Endothelial cell of umbilical vein (primary cell): ENCODE measurements at regions not wholly inside any gene's neighbourhood (a gene's known extent, or its start where the extent isn't known, plus 50 kb on each side); places are given as distances from the start of the nearest gene placed in this dataset.

Source experiments
- BruUV-seq: library from RNA; stranded (reverse); fragments of 400-500 nt; replicated peaks from 2 replicates; lab custom pipeline; 2021; lab: Mats Ljungman, UMichigan
- CTCF ChIA-PET: fragments of 300-600, 350-600 bp; sonication (Branson Sonifier 250); formaldehyde crosslinking; loops from one replicate; lab custom pipeline; 2021; ENCODE audit warnings: antibody characterized with exemption, inconsistent platforms; lab: Charles Lee
- POLR2A ChIA-PET: fragments of 300-600, 350-600 bp; sonication (Branson Sonifier 250); formaldehyde crosslinking; loops from one replicate; lab custom pipeline; 2021; ENCODE audit warnings: antibody characterized with exemption, inconsistent platforms; lab: Charles Lee
- DNase-seq: peaks from one replicate; pipeline ENCODE4 v3.0.0-alpha.2; 2011; ENCODE audit warnings: low read depth, low spot score
- FAIRE-seq: peaks from 2 replicates; lab custom pipeline; 2011; peaks lifted over from hg19 to GRCh38; lab: Jason Lieb, UNC
- H2AFZ ChIP-seq: 2 replicates; pipeline ENCODE4 v1.6.0; 2012; ENCODE audit warnings: low read depth, low read length, control low read depth, inconsistent platforms
- H3K27ac ChIP-seq: 2 replicates; pipeline ENCODE4 v1.5.1; 2011; ENCODE audit warnings: low read depth, mild to moderate bottlenecking, control low read depth, low read length, moderate library complexity; ENCODE audit not compliant: insufficient read depth
- H3K27me3 ChIP-seq, 2 experiments: 2 replicates each; pipeline versions ENCODE4 v1.6.0 to v1.6.1; 2011; ENCODE audit warnings: low read length in 2 of 2, mixed read lengths in 1 of 2; ENCODE audit not compliant: control insufficient read depth in 2 of 2, insufficient read depth in 2 of 2
- H3K36me3 ChIP-seq, 2 experiments: 2 replicates in 1 of 2; 3 replicates in 1 of 2; pipeline ENCODE4 v1.5.1; 2011; ENCODE audit warnings: low read length in 2 of 2, mild to moderate bottlenecking in 1 of 2, moderate library complexity in 1 of 2; ENCODE audit not compliant: control insufficient read depth in 2 of 2, insufficient read depth in 2 of 2; ENCODE audit errors: extremely low read depth in 1 of 2
- H3K4me1 ChIP-seq: 3 replicates; pipeline ENCODE4 v1.5.1; 2011; ENCODE audit warnings: mild to moderate bottlenecking, low read length; ENCODE audit not compliant: control insufficient read depth, insufficient read depth; ENCODE audit errors: extremely low read depth
- H3K4me2 ChIP-seq: 2 replicates; pipeline ENCODE4 v1.6.1; 2011; ENCODE audit warnings: low read length, control low read depth, mixed read lengths; ENCODE audit not compliant: insufficient read depth
- H3K4me3 ChIP-seq, 3 experiments: fragments of 200-600 bp in 1 of 3; sonication (generic), shearing (Covaris generic) in 1 of 3; replicated peaks in 1 of 3; 2 replicates each; pipeline ENCODE4 v1.5.1; 2011 to 2016; ENCODE audit warnings: control low read depth in 3 of 3, low read length in 3 of 3, mild to moderate bottlenecking in 2 of 3, inconsistent platforms in 1 of 3, low read depth in 1 of 3, moderate library complexity in 1 of 3; ENCODE audit not compliant: insufficient read depth in 1 of 3
- H3K79me2 ChIP-seq: 2 replicates; pipeline ENCODE4 v1.6.0; 2012; ENCODE audit warnings: low read length, inconsistent platforms; ENCODE audit not compliant: control insufficient read depth, insufficient read depth
- H3K9ac ChIP-seq: replicated peaks from 2 replicates; pipeline ENCODE3; 2011; ENCODE audit warnings: low read length, control low read depth; ENCODE audit not compliant: insufficient read depth; ENCODE audit errors: extremely low read depth
- H3K9me1 ChIP-seq: replicated peaks from 3 replicates; pipeline ENCODE4 v1.6.0; 2011; ENCODE audit warnings: mild to moderate bottlenecking, low read length; ENCODE audit not compliant: control insufficient read depth, insufficient read depth; ENCODE audit errors: extremely low read depth
- H3K9me3 ChIP-seq: replicated peaks from 2 replicates; pipeline ENCODE4 v1.5.1; 2012; ENCODE audit warnings: low read length, inconsistent platforms; ENCODE audit not compliant: control insufficient read depth, insufficient read depth
- H4K20me1 ChIP-seq: replicated peaks from 2 replicates; pipeline ENCODE3; 2011; ENCODE audit warnings: mild to moderate bottlenecking, low read length; ENCODE audit not compliant: control insufficient read depth, insufficient read depth; ENCODE audit errors: extremely low read depth
- EZH2 ChIP-seq: IDR thresholded peaks from 2 replicates; pipeline ENCODE4 v1.6.1; 2012; ENCODE audit warnings: borderline replicate concordance, low read depth, mild to moderate bottlenecking, moderate library complexity, low read length, inconsistent platforms; ENCODE audit not compliant: severe bottlenecking
- FOS ChIP-seq: IDR thresholded peaks from 2 replicates; pipeline ENCODE4 v1.6.1; 2011; ENCODE audit warnings: mild to moderate bottlenecking, low read length, moderate library complexity, borderline replicate concordance; ENCODE audit not compliant: insufficient read depth
- GATA2 ChIP-seq: IDR thresholded peaks from 2 replicates; pipeline ENCODE4 v1.7.0; 2011; ENCODE audit warnings: low read depth, mild to moderate bottlenecking, moderate library complexity, mixed read lengths, low read length; ENCODE audit not compliant: insufficient read length, insufficient read depth
- JUN ChIP-seq: IDR thresholded peaks from 2 replicates; pipeline ENCODE4 v1.6.1; 2011; ENCODE audit warnings: borderline replicate concordance, low read depth; ENCODE audit not compliant: insufficient read length, insufficient read depth
- MYC ChIP-seq: IDR thresholded peaks from one replicate; pipeline ENCODE4 v1.6.1; 2011; ENCODE audit warnings: mild to moderate bottlenecking, low read depth, low read length
- POLR2A ChIP-seq: IDR thresholded peaks from 2 replicates; pipeline ENCODE4 v1.6.1; 2012; ENCODE audit warnings: low read depth, mild to moderate bottlenecking, control low read depth, low read length
- POLR2AphosphoS5 ChIP-seq: IDR thresholded peaks from 2 replicates; pipeline ENCODE4 v1.6.1; 2012; ENCODE audit warnings: low read depth, mild to moderate bottlenecking, control low read depth, low read length, moderate library complexity; ENCODE audit not compliant: insufficient read depth
- dilution Hi-C: fragments of 300-500 bp; cut with MboI; formaldehyde crosslinking; loops from one replicate; pipeline ENCODE4 v1.15.0; 2019; ENCODE audit warnings: low sequenced_read_pairs; ENCODE audit not compliant: extremely low pct_ligation_motif_present
- intact Hi-C: fragments of 100-400 bp; cut with micrococcal nuclease; formaldehyde crosslinking; loops from one replicate; pipeline ENCODE4 v1.10.0; 2022
- TF ChIP-seq, protein P1 (sequence below): IDR thresholded peaks from 2 replicates; pipeline ENCODE4 v1.6.1; 2011; ENCODE audit not compliant: insufficient read depth, insufficient read length
- TF ChIP-seq, protein P2 (sequence below), 2 donors: IDR thresholded peaks; 1 replicate in 1 of 2; 2 replicates in 1 of 2; pipeline ENCODE4 v1.5.1; 2011; ENCODE audit warnings: low read length in 2 of 2, mild to moderate bottlenecking in 2 of 2, moderate library complexity in 2 of 2, control low read depth in 1 of 2, inconsistent platforms in 1 of 2, low read depth in 1 of 2; ENCODE audit not compliant: insufficient read depth in 1 of 2; ENCODE audit errors: extremely low read depth in 1 of 2

DNA sequence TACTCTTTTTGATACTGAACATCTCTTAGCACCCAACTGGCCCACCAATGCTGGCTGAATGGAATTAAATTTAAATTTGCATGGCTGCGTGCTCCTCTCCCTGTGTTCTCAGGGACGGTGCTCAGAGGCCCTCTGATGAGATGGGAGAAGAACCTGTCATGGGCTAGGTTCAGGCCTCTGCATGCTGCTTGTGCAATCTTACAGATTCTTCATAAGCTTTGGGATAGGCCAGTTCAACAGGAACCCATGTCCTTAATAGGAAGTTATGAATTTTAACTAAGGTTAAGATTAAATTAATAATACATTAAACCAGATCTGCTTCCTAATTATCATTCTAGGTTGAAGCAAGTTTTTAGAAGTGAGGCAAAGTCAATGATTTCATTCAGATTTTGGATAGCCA lies 119.7 kb upstream of the LRIG3 start:
- H3K4me1 ChIP-seq = peaks cover 32% of the 10 kb centered on the region
- no peak for FAIRE-seq
- no peak overlapping the region for H2AFZ ChIP-seq
- no peaks in the 10 kb centered on the region for H4K20me1 ChIP-seq
- no peaks in the 10 kb centered on the region for H3K36me3 ChIP-seq
- no TSS peak for BruUV-seq
- no peaks in the 10 kb centered on the region for H3K9me1 ChIP-seq
- intact Hi-C loops = loop anchor here (2.0 kb wide), 2 partner anchors 37 to 77 kb away; no protein-coding TSS in a partner anchor
- no peaks in the 10 kb centered on the region for H3K9me3 ChIP-seq
- no peak overlapping the region for H3K9ac ChIP-seq
- H3K27me3 ChIP-seq = no peaks in the 10 kb centered on the region
- no peak overlapping the region for H3K4me3 ChIP-seq
- H3K4me2 ChIP-seq = no peak overlapping the region
- dilution Hi-C loops = no loop called here
- peak overlapping the region; percentile 81 for H3K27ac ChIP-seq
- ChIA-PET CTCF (interaction anchor here (1.2 to 1.9 kb wide), 7 partner anchors 27 to 500 kb away, joined by 3 to 10 read pairs (median 6); partner anchors contain the start of gene LRIG3), POLR2A (no interaction called here)
- no peak for DNase-seq
- H3K79me2 ChIP-seq = no peaks in the 10 kb centered on the region
- TF ChIP-seq MYC (no peak), POLR2AphosphoS5 (no peak), EZH2 (no peak), JUN (no peak), GATA2 (no peak), FOS (no peak), POLR2A (no peak)
- TF ChIP-seq, protein P1, sequence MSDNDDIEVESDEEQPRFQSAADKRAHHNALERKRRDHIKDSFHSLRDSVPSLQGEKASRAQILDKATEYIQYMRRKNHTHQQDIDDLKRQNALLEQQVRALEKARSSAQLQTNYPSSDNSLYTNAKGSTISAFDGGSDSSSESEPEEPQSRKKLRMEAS = no peak
- TF ChIP-seq, protein P2, sequence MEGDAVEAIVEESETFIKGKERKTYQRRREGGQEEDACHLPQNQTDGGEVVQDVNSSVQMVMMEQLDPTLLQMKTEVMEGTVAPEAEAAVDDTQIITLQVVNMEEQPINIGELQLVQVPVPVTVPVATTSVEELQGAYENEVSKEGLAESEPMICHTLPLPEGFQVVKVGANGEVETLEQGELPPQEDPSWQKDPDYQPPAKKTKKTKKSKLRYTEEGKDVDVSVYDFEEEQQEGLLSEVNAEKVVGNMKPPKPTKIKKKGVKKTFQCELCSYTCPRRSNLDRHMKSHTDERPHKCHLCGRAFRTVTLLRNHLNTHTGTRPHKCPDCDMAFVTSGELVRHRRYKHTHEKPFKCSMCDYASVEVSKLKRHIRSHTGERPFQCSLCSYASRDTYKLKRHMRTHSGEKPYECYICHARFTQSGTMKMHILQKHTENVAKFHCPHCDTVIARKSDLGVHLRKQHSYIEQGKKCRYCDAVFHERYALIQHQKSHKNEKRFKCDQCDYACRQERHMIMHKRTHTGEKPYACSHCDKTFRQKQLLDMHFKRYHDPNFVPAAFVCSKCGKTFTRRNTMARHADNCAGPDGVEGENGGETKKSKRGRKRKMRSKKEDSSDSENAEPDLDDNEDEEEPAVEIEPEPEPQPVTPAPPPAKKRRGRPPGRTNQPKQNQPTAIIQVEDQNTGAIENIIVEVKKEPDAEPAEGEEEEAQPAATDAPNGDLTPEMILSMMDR (IDR thresholded peaks at IDR 0.05; ENCODE audit: extremely low read depth in 1 of 2, insufficient read depth in 1 of 2, low read depth in 1 of 2, low read length in 2 of 2) = no peak
